ENCODE measurements at regions not wholly inside any gene's neighbourhood (a gene's known extent, or its start where the extent isn't known, plus 50 kb on each side); places are given as distances from the start of the nearest gene placed in this dataset.
"Not testable (repeated sequence)": the region's sequence is repeated elsewhere in the genome, so short reads cannot be mapped to it uniquely, and the experiment has no call there.

DNA sequence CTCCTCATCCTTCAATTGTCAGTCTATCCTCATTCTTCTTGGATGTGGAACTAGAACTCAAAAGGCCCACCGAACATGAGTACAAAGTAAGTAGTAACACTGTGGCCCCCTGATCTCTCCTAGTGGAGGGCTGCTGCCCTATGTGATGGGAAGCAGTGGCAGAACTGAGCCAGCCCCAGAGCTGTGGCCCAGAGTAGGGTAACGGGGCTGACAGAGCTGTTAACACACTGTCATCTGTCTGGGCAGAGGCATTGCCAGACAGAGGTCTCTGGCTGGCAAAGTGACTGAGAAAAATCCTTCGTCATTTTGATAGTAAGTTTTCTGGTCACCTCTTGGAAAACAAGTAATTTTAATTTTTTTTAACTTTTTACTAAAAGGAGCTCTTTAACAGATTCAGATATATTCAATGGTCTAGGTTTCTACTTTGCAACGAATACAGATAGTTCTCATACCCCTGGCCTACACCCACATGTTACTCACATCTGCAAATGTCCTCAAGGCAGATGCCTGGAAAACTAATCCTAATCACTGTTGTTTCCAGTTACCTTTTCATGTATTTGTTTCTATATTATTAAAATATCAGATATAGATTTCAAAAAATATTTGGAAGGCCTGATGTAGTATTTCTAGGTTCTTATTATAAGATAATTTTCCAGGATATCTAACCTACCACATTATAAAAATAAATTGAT is 588.7 kb downstream of the CPS1 start:
- no peak for DNase-seq

GRCh38 chr2:211149731-211150130 is 593.3 kb downstream of the CPS1 start:
- no peak for DNase-seq

DNA sequence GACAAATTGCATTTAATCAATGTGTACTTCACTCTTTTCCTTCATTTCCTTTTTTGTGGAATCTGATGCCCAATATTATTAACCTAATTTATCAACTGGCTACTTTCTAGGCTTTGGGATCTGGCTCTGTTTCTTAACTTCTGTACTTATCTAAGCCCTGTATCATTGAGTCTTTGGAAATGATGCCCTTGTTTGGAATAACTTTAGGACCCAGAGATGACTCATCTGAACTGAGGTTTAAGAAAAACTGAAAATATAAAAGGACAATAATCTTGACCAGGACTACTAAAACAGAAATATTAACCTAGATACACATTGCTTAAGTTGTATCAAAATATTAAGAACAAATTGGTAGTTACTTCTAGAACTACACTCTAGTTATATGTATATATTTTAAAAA is 600.8 kb downstream of the CPS1 start:
- no peak for DNase-seq

DNA sequence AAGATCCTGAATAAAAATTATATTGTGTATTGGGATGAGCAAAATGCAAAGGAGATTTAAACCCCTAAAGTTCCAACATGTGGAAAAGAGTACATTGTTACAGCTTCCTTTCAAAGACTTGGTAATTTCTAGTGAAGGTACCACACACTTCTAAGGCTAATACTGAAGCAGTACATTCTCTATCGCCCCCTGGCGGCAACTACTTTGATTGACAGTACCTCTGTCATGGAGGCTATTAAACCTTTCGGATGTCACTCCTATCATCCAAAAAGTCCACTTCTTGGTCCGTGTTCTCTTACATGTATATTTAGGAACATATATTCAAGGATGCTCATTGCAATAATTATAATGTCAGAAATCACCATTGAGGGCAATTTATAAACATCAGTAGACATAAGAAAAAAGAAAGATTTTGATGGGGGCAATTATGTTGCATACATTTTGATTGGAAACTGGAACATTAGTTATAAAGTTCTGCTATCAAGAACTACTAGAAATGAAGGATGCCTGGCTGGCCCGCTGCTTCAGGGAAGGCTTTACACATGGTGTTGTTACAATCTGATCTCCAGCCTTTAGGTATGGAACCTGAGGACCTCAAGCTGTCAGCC is 601.6 kb downstream of the CPS1 start:
- DNase-seq: peak; percentile 4

DNA sequence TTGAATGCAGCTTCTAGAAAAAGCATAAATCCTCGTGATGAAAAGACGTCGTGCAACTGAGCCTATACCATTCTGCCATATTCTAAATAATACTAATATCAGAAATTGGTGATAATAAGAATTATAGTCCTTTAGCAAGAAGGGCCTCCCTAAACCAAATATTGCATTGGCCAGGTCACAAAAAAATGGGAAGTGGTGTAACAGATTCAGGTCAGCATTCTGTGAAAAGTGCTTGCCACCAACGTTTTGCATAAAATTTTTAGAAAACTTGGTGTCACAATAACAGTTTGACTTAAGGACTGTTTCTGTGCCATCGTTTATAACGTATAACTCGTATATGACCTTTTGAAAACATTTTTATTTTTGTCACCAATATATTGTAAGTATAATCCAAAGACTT is 603.6 kb downstream of the CPS1 start:
- DNase-seq: no peak

DNA sequence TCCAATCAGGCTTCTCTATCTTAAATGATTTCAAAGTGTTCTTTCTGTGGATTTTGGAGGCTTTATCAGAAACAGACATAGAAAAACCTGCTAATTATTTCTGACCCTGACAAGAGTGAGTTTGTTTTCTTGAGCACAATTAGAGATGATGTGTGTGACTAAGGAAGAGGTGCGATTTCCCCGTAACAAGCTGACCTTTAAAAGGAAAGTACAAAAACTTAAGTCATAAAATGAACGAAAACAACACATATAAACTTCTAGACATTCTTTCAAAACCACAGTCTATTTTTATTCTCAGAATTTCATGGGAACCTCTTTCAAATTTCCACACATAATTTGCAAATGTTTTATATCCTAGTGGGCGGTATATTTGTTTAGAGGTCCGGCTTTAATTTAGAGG is 604.8 kb downstream of the CPS1 start:
- no peak for DNase-seq

DNA sequence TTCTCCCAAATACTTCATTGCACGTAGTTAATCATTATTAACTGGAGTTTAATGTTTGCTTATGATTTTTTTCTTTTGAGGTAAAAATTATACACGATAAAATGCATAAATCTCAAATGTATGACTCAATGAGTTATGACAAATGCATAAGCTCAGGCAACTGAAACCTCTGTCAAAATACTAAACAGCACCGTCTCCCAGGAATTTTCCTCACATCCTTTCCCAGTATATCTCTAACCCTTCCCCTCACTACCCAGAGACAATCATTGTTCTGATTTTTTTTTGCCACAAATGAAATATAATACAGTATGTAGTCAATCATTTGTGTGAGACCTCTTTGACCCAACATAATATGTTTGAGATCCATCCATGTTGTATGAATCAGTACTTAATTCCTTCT is 606.5 kb downstream of the CPS1 start:
- DNase-seq: no peak

GRCh38 chr2:211170843-211171242 is 614.4 kb downstream of the CPS1 start:
- no peak for DNase-seq

GRCh38 chr2:211174021-211174420 is 617.6 kb downstream of the CPS1 start:
- DNase-seq: no peak

GRCh38 chr2:211174631-211175030 is 618.2 kb downstream of the CPS1 start:
- no peak for DNase-seq

DNA sequence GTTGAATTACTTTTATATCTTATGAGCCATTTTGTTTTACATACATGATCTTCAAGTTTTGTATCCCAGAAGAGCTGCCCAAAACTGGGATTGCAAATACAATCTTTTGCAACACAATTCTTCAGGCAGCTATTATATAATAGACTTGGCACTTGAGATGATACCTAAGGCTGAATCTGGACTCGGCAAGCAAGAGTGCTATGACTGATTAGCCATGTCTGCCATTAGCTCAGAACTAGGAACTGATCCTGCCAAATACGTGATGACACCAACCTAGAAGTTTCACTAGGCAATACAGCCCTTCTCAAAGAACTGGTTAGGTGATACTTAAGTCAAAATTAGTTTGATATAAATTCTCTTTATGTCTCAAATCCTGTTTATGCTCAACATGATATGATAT is 619.6 kb downstream of the CPS1 start:
- DNase-seq: no peak

- no peak for DNase-seq
Measured at GRCh38 chr2:211176514-211177141, 620.2 kb downstream of the CPS1 start.

DNA sequence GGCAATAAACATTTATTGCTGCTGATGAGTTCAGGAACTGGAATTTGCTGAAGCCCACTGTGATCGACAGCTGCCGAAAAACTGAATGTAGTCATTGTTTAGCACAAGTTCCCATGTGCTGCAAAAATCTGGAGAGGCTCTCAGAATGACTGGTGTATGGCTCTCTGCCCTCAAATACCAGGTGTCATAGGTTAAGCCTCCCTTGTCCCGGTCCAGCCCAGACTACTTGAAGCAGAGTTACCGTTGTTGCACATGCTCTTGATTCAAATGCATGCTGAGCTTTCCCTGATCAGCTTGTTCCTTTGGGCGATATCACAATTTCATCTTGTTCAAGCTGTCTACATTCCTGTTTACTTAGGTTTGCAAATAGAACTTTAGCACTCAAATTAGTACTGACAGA is 625.2 kb downstream of the CPS1 start:
- no peak for DNase-seq

GRCh38 chr2:211187602-211188001 is 631.2 kb downstream of the CPS1 start:
- no peak for DNase-seq

DNA sequence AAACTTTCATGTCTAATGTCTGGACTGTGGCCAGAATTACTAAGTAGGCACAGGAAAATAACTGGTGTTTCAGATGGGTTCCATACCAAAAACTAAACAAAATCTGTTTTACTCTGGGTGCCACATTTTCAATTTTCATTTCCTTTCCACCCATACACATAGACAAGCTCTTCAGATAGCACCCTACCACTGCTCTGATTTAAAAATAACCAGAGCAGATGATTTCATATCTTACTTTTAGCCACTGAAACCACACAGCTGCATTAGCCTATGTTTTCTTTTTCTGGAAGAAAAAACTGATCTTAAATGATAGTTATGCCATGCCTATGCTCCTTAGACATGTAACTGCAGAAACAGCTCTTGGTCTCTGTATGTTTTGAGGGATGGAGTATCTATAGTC is 647.6 kb downstream of the CPS1 start:
- no peak for DNase-seq

DNA sequence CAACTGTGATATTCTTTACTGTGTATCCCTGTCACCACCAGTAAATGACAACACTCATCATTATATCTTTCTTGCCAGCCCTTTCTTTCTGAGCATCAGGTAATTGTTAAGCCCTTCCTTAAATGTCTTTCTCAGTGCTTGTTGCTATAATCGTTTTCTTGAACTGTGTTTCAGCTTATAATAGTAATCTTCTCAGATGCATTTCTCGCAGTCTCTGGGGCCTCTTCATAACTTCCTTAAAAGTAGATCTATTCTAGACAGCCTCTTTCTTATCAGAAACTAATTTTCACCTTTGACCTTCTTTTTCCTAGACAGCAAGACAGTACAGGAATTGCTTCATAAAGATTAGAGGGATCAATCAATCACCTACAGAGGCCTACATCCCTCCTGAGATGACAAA is 648.1 kb downstream of the CPS1 start:
- DNase-seq: no peak

DNA sequence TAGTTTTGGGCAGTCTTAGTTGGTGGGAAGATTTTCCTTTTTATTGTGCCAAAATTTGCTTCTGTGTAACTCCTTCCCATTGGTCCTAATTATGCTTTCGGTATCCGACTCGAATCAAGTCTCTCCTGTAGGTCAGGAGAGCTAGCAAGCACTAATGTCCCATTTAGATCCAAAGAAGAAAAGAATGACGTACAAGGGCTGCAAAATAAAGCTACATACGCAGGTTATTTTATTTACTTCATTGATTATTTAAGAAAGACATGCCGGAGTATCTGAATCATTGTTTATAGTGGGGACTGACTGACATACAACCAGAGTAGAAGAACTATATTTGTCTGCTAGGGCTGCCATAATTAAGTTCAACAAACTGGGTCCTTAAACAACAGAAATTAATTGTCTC is 648.5 kb downstream of the CPS1 start:
- no peak for DNase-seq

GRCh38 chr2:211205358-211205757 is 649.0 kb downstream of the CPS1 start:
- DNase-seq: no peak

- no peak for DNase-seq
Measured at GRCh38 chr2:211205836-211206235, 649.4 kb downstream of the CPS1 start.

DNA sequence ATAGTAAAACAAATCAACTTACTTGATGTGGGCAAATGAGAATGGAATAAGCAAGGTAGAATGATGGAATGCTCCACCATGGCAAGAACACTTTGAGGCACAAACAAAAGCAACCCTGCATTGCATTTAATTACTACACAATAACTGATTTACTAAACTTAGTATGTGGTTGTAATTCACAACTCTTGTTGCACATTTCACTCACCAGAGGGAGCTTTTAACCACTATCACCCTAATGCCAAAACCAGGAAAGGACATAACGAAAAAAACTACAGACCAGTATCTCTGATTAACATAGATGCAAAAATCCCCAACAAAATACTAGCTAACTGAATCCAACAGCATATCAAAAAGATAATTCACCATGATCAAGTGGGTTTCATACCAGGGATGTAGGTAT is 659.8 kb downstream of the CPS1 start:
- no peak for DNase-seq

GRCh38 chr2:211219548-211219947 is 663.1 kb downstream of the CPS1 start:
- not testable (repeated sequence) for DNase-seq

DNA sequence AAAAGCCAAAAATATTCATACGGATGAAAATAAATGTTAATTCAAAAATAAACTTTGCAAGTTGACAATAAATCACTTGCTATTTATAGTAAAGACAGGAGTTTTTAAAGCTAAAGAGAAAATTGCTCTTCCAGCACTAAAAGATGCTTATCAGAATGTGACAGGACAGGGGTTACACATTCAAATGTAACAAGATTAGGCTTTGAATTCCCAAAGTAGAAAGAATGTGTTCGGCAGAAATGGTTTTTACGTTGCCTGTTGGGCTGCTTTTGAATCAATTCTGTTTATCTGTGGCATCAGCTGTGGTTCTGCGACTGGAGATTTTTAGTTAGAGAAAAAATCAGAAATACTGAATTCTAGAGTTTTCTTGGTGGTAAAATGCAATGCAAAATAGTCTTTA is 669.4 kb downstream of the CPS1 start:
- DNase-seq: no peak

- DNase-seq: no peak
Measured at GRCh38 chr2:211228559-211228958, 672.2 kb downstream of the CPS1 start.

- DNase-seq: no peak
Measured at GRCh38 chr2:211237586-211238275, 681.3 kb downstream of the CPS1 start.

Data from GOT3 (cell line).